ENCODE measurements at regions not wholly inside any gene's neighbourhood (a gene's known extent, or its start where the extent isn't known, plus 50 kb on each side); places are given as distances from the start of the nearest gene placed in this dataset.

- TF ChIP-seq POLR2A (IDR thresholded peaks at IDR 0.05; ENCODE audit: extremely low read depth, insufficient read length) (no peak), MYC (IDR thresholded peaks at IDR 0.05; ENCODE audit: low read depth, low read length) (no peak)
- TF ChIP-seq, protein P1, sequence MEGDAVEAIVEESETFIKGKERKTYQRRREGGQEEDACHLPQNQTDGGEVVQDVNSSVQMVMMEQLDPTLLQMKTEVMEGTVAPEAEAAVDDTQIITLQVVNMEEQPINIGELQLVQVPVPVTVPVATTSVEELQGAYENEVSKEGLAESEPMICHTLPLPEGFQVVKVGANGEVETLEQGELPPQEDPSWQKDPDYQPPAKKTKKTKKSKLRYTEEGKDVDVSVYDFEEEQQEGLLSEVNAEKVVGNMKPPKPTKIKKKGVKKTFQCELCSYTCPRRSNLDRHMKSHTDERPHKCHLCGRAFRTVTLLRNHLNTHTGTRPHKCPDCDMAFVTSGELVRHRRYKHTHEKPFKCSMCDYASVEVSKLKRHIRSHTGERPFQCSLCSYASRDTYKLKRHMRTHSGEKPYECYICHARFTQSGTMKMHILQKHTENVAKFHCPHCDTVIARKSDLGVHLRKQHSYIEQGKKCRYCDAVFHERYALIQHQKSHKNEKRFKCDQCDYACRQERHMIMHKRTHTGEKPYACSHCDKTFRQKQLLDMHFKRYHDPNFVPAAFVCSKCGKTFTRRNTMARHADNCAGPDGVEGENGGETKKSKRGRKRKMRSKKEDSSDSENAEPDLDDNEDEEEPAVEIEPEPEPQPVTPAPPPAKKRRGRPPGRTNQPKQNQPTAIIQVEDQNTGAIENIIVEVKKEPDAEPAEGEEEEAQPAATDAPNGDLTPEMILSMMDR (IDR thresholded peaks at IDR 0.05; ENCODE audit: low read depth, low read length) = no peak
These were observed 178.0 kb upstream of the E2F7 start for GRCh38 chr12:77243345-77243744.
